Activated T-helper 1 cell treated with anti-CD3 and anti-CD28 coated beads, Interleukin-2, amount 50 U/mL, for 16 hours (primary cell): ENCODE measurements at regions not wholly inside any gene's neighbourhood (a gene's known extent, or its start where the extent isn't known, plus 50 kb on each side); places are given as distances from the start of the nearest gene placed in this dataset.

Experiments
- DNase-seq, 2 donors: peaks; one replicate each; pipeline ENCODE4 v3.0.0-alpha.2; 2020; ENCODE audit warnings: low read depth in 1 of 2, low spot score in 1 of 2

DNA sequence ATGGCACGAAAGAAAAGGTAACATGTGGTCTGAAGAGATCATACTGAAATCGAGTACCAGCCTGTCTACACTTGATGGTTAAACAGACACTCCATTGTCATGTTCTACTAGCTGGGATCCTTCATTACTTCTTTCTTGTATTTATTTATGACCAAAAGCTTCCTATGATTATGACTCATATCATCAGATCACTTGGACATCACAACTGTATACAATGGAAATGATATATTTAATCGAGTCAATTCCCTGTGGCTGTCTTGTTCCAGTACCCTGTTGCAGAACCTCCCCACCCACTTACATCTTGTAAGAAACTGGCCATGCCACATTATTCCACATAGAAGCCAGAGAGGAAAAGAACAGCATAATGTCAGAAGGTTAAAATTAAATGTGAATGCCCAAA, 358.9 kb downstream of the ZEB2 start:
- DNase-seq, result no peak

- DNase-seq, result no peak
Observed at GRCh38 chr2:144159240-144159639, 360.7 kb downstream of the ZEB2 start.

DNA sequence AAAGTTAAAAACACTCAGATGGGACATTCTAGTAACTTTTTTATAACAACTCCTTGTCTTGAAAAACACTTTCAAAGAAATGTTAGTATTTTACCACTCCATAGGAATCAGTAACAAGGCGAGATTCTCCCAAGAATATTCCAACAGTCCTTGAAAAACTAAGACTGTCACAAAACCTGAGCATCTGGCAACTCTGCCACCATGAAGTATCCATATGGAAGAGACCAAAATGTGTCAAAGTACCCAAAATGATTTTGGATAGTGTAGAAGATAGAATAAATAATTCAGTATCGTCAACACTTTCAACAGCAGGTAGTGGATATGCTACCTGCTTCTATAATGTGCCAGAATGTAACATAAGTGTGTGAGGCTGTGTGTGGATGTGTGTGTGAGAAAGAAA, 361.8 kb downstream of the ZEB2 start:
- DNase-seq, result no peak

DNA sequence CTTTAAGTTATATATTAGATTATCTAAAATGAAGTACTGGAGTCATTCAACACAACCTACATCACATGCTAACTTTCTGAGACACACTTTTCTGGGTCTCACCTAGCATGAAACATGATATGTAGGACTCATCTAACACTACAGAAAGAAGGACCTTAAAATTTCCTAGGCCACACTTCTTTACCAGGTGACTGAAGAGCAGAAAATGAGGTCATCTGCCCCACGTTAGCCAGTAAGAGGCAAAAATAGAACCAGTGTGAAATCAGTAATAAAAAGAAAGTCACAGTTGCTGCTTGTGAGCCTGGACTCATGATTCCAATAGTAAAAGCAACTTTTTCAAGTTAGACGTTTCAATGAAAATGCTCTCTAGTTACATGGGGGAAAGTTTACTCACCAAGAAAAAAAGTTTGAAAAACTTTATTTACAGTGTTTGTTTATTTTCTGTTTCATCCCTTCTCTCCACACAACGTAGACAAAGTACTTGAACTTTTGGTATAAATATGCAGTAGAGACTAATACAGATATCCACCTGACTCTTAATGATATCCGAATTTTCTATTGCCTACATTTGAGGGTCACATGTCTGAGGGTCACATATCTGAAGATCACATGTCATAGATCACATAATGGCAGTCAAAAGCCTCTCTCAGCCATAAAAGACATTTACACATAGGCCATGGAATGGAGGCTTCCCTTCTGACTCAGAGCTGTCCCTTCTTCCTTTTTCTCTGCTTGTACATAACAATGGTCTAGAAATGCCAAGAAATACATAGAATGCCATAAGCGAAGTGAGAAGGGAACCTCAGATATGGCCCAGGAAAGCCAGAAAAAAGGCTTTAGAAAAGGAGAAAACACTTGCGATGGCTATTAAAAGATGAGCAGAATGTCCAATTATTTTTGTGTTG, 362.9 kb downstream of the ZEB2 start:
- DNase-seq, result no peak

GRCh38 chr2:144154205-144154604, 365.7 kb downstream of the ZEB2 start:
- no peak for DNase-seq

GRCh38 chr2:144152817-144153271, 367.1 kb downstream of the ZEB2 start:
- DNase-seq, result no peak

DNA sequence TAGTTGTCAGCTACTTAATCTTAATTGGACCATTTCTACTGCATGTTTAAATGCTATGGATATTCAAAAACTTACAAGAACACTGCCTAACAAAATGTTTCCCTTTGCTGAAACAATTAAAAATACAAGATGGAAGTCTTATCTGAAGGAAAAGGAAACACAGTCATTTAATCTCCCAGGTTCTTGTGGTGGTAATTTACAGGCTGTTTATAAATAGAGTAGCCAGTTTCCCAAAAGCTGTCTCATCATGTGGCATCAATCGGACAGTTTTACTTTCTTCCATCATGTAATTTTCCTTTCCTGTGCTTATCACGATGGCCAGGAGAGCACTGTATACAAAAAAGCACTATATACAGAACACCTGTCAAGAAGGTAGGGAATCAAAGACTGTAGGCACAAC, 368.1 kb downstream of the ZEB2 start:
- DNase-seq, result no peak

DNA sequence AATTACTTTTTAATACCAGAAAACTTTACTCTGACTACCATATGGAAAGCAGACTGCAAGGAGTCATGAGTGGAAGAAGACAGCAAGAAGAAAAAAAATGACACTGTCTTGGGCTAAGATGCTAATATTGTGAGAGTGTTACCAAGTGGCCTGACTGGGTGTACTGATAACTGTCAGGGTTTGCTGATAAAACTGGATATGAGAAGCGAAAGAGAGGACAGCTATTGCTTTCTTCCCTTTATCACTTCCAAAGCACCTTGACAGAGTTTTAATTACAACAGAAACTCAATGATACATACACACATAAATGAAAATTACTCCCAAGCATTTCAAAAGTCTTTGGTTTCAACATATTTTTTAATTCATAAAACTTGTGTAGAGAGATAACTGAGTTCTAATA, 368.5 kb downstream of the ZEB2 start:
- no peak for DNase-seq

- no peak for DNase-seq
Observed at GRCh38 chr2:144147356-144147755, 372.6 kb downstream of the ZEB2 start.

DNA sequence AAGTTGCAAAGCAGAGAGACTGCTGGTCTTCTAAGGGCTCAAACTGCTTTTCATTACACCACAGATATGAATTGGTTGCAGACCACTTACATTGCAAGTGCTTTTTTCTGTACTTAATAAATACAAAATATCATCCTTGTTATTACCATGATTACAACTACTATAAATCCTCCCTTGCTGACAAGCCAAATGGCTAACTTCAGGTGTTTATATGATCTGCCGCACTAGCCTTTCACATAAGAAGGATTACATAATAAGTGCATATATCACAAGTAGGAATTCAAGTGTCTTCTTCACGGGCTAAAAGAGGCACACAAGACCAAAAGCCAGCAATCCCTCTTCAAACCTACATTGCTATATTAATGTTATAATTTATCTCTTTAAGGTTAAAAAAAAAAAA, 373.0 kb downstream of the ZEB2 start:
- DNase-seq, result no peak

- no peak for DNase-seq
Observed at GRCh38 chr2:144146076-144146475, 373.8 kb downstream of the ZEB2 start.

- DNase-seq, result no peak
Observed at GRCh38 chr2:144143294-144144151, 376.4 kb downstream of the ZEB2 start.

GRCh38 chr2:144140891-144141290, 379.0 kb downstream of the ZEB2 start:
- DNase-seq, result no peak

DNA sequence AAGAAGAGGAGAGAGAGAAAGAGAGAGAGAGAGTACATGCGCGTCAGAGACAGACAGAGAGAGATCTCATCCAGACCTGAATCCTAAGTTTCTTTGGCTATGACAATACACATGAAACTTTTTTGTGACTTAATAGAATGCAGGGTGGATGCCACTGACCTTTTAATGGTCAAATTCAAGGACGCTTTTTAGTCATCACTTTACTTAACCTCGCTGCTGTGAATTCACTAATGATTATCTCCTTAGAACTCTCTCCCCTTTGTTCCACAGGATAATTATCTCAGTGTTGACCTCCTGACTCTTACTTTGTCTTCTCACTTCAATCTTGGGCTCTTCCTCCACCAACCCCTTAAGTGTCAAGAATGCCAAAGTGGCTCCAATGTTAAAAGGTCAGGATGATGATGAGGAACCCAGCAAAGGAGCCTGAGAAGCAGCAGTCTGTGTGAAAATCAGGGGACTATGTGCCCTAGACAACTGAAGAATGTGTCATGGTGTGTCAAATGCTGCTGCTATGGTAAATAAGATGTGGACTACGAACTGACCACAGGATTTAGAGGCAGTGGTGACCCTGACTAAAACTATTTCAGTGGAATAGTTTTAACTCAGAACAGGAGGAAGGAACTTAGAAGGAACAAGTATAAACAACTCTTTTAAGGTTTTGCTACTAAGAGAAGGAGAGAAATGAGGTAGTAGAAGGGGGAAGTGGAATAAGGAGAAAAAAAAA, 382.1 kb downstream of the ZEB2 start:
- no peak for DNase-seq

DNA sequence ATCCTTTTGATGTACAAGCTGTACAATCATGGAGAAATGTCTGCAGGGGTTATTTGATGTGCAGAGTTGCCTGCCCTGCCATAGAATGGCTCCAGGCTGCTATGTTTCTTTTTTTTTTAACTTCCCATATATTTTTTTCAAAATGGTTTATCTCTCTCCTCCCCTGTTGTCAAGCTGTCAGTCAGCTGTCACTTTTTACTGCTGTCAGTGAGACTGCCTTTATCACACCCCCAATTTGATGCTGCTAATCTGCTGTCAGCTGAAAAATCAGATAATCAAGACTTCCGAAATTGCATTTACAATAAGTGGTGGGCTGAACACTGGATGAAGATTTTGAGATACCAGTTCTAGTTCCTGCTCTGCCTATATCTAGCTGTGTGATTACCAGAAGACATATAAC, 382.6 kb downstream of the ZEB2 start:
- no peak for DNase-seq

GRCh38 chr2:144136297-144137010, 383.5 kb downstream of the ZEB2 start:
- DNase-seq, result no peak

DNA sequence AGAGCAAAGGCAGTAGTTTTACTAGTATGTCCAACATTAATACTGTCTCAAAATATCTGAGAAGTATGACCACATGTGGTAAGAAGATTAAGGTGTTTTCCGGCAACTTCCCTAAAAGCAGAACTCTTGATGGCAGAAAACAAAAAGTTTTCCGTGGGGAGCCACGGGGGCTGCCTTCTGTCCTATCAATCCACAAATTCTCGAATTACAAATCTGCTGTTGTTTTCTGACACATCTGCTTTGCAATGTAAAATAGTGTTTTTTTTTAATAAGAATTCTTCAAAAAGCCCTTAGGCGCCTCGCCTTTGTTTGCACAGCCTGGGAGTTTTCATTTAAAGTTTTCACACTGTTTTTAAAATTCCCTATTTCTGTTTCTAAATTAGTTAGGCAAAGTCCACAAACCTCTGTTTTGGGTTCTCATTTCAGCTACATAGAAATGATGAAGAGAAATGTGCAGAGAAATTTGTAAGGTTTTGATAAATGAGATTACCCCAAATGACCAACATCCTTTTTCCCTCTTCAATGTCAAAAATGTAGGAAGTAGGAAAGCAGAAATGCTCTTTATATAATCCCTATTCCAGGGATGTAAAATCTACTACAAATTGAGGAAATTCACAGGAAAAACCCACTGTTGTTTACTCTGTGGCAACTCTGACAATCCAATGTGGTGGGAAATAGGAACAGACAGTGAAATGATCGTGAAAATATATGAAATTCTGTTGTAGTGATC, 385.8 kb downstream of the ZEB2 start:
- no peak for DNase-seq

DNA sequence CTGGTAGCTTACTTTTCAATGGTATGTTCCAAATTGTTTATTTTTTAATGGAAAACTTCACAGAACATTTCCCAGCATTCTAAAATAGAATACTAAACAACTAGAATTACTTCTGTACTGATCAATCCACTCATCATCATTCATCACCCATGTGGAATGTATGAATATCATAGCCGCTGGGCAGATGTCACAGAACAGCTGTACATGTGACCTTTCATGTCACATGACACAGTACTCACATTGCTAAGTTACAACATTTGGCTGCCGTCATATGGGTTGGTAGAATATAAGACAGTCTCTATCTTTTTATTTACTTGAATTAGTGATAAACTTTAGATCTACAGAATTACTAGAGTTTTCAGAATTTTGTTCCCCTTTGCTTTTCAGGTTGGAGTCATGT, 387.6 kb downstream of the ZEB2 start:
- DNase-seq, result no peak

DNA sequence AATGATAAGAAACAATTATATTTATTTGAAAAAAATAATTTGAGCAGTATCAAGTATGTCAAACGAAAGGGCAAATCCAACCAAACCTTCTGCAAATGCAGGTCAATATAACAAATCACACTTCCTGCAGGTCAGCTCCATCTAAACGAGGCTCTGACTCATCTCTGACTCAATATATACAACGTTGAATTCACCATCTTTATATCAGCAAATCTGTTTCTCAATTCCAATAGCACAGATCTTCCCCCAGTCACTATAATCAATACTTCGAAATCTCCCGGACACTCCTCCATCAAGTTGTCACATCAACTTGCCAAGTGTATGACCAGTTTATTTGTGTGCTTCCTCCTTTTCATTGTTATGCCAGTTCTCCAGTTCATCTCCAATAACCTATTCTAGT, 388.9 kb downstream of the ZEB2 start:
- DNase-seq, result no peak

GRCh38 chr2:144130551-144130950, 389.4 kb downstream of the ZEB2 start:
- no peak for DNase-seq
